BE2C (cell line): ENCODE measurements at regions not wholly inside any gene's neighbourhood (a gene's known extent, or its start where the extent isn't known, plus 50 kb on each side); places are given as distances from the start of the nearest gene placed in this dataset.

Source experiments
- DNase-seq: peaks from one replicate; pipeline ENCODE4 v3.0.0-alpha.2; 2020
- H3K27me3 ChIP-seq: fragments of 250-450 bp; sonication (Bioruptor Pico); 2 replicates; pipeline ENCODE4 v1.5.1; 2020; ENCODE audit warnings: mild to moderate bottlenecking
- H3K36me3 ChIP-seq: fragments of 250-450 bp; sonication (Bioruptor Pico); 2 replicates; pipeline ENCODE4 v1.5.1; 2020; ENCODE audit warnings: mild to moderate bottlenecking
- H3K4me1 ChIP-seq: fragments of 250-450 bp; sonication (Bioruptor Pico); 2 replicates; pipeline ENCODE4 v1.5.1; 2020
- H3K4me3 ChIP-seq: 2 replicates; pipeline ENCODE4 v1.5.1; 2011; ENCODE audit warnings: low read depth, low read length
- H3K9me3 ChIP-seq: fragments of 250-450 bp; sonication (Bioruptor Pico); 2 replicates; pipeline ENCODE4 v1.5.1; 2020
- CTCF ChIP-seq: IDR thresholded peaks from 2 replicates; pipeline ENCODE4 v1.5.1; 2012; ENCODE audit warnings: mild to moderate bottlenecking, low read depth, low read length

DNA sequence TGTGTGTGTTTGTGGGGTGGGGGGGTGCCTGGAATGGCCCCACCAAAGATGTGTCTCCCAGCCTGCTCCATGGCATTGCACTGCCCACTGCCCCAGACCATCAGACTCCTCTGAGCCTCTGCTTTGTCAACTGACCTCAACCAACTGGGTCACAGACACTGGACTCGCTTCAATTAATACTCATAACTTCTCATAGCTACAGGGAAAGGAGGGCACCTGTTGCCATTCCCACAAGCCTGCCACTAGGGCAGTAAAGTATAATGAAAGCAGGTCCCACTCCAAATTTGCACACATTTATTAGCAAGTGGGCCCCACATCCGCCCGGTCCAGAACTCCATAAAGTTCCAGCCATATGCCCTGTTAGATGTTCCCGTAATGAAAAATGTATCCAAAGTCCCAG lies 70.5 kb upstream of the PRDM11 start:
- no peaks in the 10 kb centered on the region for H3K4me1 ChIP-seq
- TF ChIP-seq CTCF: no peak
- H3K36me3 ChIP-seq: no peaks in the 10 kb centered on the region
- no peak overlapping the region for H3K4me3 ChIP-seq
- no peaks in the 10 kb centered on the region for H3K27me3 ChIP-seq
- no peaks in the 10 kb centered on the region for H3K9me3 ChIP-seq
- no peak for DNase-seq

- Histone ChIP-seq H3K27me3 (no peaks in the 10 kb centered on the region), H3K9me3 (no peaks in the 10 kb centered on the region), H3K4me1 (no peaks in the 10 kb centered on the region), H3K4me3 (no peak overlapping the region), H3K36me3 (no peaks in the 10 kb centered on the region)
- no peak for TF ChIP-seq CTCF
- DNase-seq: no peak
Observed at GRCh38 chr11:45076761-45077160, 69.7 kb upstream of the PRDM11 start.

DNA sequence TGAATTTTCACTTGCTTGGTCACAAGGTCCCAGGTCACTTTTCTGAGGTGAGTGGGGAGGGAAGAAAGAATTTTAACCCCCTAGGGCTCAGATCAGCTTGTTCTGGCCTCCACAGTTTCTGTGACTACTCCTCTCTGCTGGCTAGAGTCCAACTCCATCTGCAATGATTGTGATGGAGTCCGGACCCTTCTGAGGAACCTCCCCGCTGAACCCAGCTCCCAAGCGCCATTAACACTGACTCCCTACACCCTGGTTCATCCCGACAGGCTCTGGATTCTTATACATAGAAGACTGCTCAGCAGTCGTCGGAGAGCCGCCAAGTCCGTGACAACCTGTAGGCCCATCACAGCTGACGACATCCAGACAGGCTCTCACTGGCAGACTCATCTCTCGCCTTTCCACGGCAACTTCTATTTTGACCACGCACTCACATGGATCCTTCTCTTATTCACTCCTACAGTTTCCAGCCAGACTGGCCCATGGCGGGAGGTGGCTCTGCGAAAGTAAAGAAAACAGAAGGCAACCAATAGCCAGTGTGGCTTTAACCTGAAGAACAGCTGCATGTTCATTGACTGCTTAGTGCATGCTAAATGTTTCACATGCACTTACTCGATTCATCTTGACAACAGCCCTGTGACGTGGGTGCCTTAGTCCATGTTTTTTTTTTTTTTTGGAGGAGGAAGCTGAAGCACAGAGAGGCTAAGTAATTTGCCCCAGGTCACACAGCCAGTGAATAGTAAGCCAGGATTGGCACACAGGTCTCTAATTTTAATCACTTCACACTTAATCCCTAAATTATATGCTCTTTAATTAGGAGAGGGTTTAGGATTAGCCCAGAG lies 68.0 kb upstream of the PRDM11 start:
- Histone ChIP-seq H3K27me3 (no peaks in the 10 kb centered on the region), H3K4me1 (no peaks in the 10 kb centered on the region), H3K4me3 (peak overlapping the region; percentile 11; the same call in 1 of the 2 replicates), H3K9me3 (no peaks in the 10 kb centered on the region), H3K36me3 (no peaks in the 10 kb centered on the region)
- peak; percentile 23 for DNase-seq
- no peak for TF ChIP-seq CTCF

GRCh38 chr11:45079075-45079444 lies 67.4 kb upstream of the PRDM11 start:
- Histone ChIP-seq H3K4me3 (no peak overlapping the region), H3K36me3 (no peaks in the 10 kb centered on the region), H3K27me3 (no peaks in the 10 kb centered on the region), H3K9me3 (no peaks in the 10 kb centered on the region), H3K4me1 (no peaks in the 10 kb centered on the region)
- TF ChIP-seq CTCF: no peak
- no peak for DNase-seq

GRCh38 chr11:45079567-45079942 lies 66.9 kb upstream of the PRDM11 start:
- no peak for DNase-seq
- Histone ChIP-seq H3K9me3 (no peaks in the 10 kb centered on the region), H3K4me1 (no peaks in the 10 kb centered on the region), H3K27me3 (no peaks in the 10 kb centered on the region), H3K4me3 (no peak overlapping the region), H3K36me3 (no peaks in the 10 kb centered on the region)
- no peak for TF ChIP-seq CTCF

- Histone ChIP-seq H3K36me3 (no peaks in the 10 kb centered on the region), H3K27me3 (no peaks in the 10 kb centered on the region), H3K4me3 (no peak overlapping the region), H3K9me3 (no peaks in the 10 kb centered on the region), H3K4me1 (no peaks in the 10 kb centered on the region)
- DNase-seq: no peak
- TF ChIP-seq CTCF: no peak
Observed at GRCh38 chr11:45079943-45080719, 66.3 kb upstream of the PRDM11 start.
